A549 (cell line): ENCODE measurements at regions not wholly inside any gene's neighbourhood (a gene's known extent, or its start where the extent isn't known, plus 50 kb on each side); places are given as distances from the start of the nearest gene placed in this dataset.
A peak's percentile ranks its signal among the peaks of the same experiment; 100 is the strongest.

Experiments
- ATAC-seq, 2 experiments: fragments of 200-7000 bp in 1 of 2; fragments of >200 bp in 1 of 2; cut with Nextera tagmentation in 1 of 2; cut with Tn5 transposase in 1 of 2; 3 replicates each; pipeline versions ENCODE4 v1.8.0 to v1.9.1; 2018 to 2020; ENCODE audit warnings: mild to moderate bottlenecking in 1 of 2, moderate library complexity in 1 of 2
- CTCF ChIA-PET: fragments of 300-600 bp; sonication (Branson Sonifier 250); formaldehyde crosslinking; extraction: SDS; loops from one replicate; lab custom pipeline; 2021; ENCODE audit warnings: antibody characterized with exemption, inconsistent platforms; lab: Yijun Ruan, JAX
- POLR2A ChIA-PET: fragments of 350-600 bp; formaldehyde crosslinking; extraction: SDS; loops from one replicate; lab custom pipeline; 2021; ENCODE audit warnings: antibody characterized with exemption, inconsistent platforms; lab: Yijun Ruan, JAX
- DNase-seq, 2 experiments: peaks; one replicate each; pipeline versions ENCODE4 v3.0.0 to v3.0.0-alpha.2; 2011 to 2016; ENCODE audit warnings: low read depth in 1 of 2, low spot score in 1 of 2
- FAIRE-seq: peaks from 2 replicates; lab custom pipeline; 2011; peaks lifted over from hg19 to GRCh38; lab: Jason Lieb, UNC
- H3K27ac ChIP-seq, 2 experiments: fragments of >200 bp; sonication (Bioruptor Twin); formaldehyde crosslinking; 3 replicates each; pipeline ENCODE4 v1.5.1; 2016 to 2017
- H3K4me1 ChIP-seq: fragments of >200 bp; sonication (Bioruptor Twin); formaldehyde crosslinking; 3 replicates; pipeline ENCODE4 v1.6.1; 2016
- H3K4me2 ChIP-seq: fragments of >200 bp; sonication (Bioruptor Twin); formaldehyde crosslinking; 3 replicates; pipeline ENCODE4 v1.6.1; 2016
- H3K4me3 ChIP-seq: fragments of >200 bp; sonication (Bioruptor Twin); formaldehyde crosslinking; 3 replicates; pipeline ENCODE4 v1.5.1; 2016
- H3K9me3 ChIP-seq: fragments of >200 bp; sonication (Bioruptor Twin); formaldehyde crosslinking; 3 replicates; pipeline ENCODE4 v1.6.1; 2016
- BHLHE40 ChIP-seq: IDR thresholded peaks from 2 replicates; pipeline ENCODE4 v1.6.1; 2012; ENCODE audit warnings: low read depth, low read length, inconsistent platforms
- CBX2 ChIP-seq: fragments of 200-600 bp; sonication (generic); IDR thresholded peaks from 2 replicates; pipeline ENCODE4 v1.6.1; 2016; ENCODE audit warnings: low read depth, mild to moderate bottlenecking, borderline replicate concordance
- CHD2 ChIP-seq: fragments of 150-350 bp; IDR thresholded peaks from 2 replicates; pipeline ENCODE4 v1.6.1; 2014; ENCODE audit warnings: low read length; ENCODE audit not compliant: partially characterized antibody
- ELK1 ChIP-seq: fragments of 150-350 bp; IDR thresholded peaks from 2 replicates; pipeline ENCODE4 v1.6.1; 2014; ENCODE audit warnings: low read depth, mild to moderate bottlenecking, low read length
- FOSL2 ChIP-seq, 2 experiments: fragments of 450-650 bp in 1 of 2; fragments of >200 bp in 1 of 2; sonication (Bioruptor Twin) in 1 of 2; formaldehyde crosslinking; IDR thresholded peaks; 2 replicates each; pipeline versions ENCODE4 v1.5.0 to v1.6.1; 2016 to 2020; ENCODE audit warnings: mild to moderate bottlenecking in 1 of 2, moderate library complexity in 1 of 2
- HMGXB4 ChIP-seq: fragments of 250-450 bp; sonication (Bioruptor Pico); IDR thresholded peaks from 2 replicates; pipeline ENCODE4 v1.5.0; 2021; ENCODE audit warnings: mild to moderate bottlenecking, moderate library complexity, borderline replicate concordance
- HOXB13 ChIP-seq: fragments of 250-450 bp; sonication (Bioruptor Pico); IDR thresholded peaks from 2 replicates; pipeline ENCODE4 v1.5.0; 2020; ENCODE audit warnings: low read depth, mild to moderate bottlenecking, moderate library complexity
- HOXB5 ChIP-seq: fragments of 250-450 bp; sonication (Bioruptor Pico); IDR thresholded peaks from 2 replicates; pipeline ENCODE4 v1.5.0; 2020; ENCODE audit warnings: mild to moderate bottlenecking, moderate library complexity
- JUN ChIP-seq, 2 experiments: fragments of >200 bp; sonication (Bioruptor Twin); formaldehyde crosslinking; IDR thresholded peaks; 2 replicates in 1 of 2; 3 replicates in 1 of 2; pipeline ENCODE4 v1.6.1; 2016 to 2017
- MAFK ChIP-seq: fragments of 450-650 bp; IDR thresholded peaks from 2 replicates; pipeline ENCODE4 v1.6.1; 2014; ENCODE audit not compliant: partially characterized antibody
- MAX ChIP-seq: IDR thresholded peaks from 2 replicates; pipeline ENCODE4 v1.6.1; 2012
- MAZ ChIP-seq: fragments of 150-350 bp; IDR thresholded peaks from 2 replicates; pipeline ENCODE4 v1.6.1; 2014; ENCODE audit warnings: antibody characterized with exemption, low read depth, low read length, borderline replicate concordance
- MYC ChIP-seq: IDR thresholded peaks from 2 replicates; pipeline ENCODE4 v1.6.1; 2012; ENCODE audit warnings: mild to moderate bottlenecking, inconsistent platforms, low read length, improper control_type of control experiment, borderline replicate concordance
- NFE2L2 ChIP-seq: fragments of 150-350 bp; conservative IDR thresholded peaks from 2 replicates; pipeline ENCODE4 v1.6.1; 2014; ENCODE audit warnings: low read length
- NR3C1 ChIP-seq: fragments of >200 bp; sonication (Bioruptor Twin); formaldehyde crosslinking; IDR thresholded peaks from 3 replicates; pipeline ENCODE4 v1.6.1; 2017
- PHF8 ChIP-seq: fragments of 200-600 bp; sonication (generic); IDR thresholded peaks from 2 replicates; pipeline ENCODE4 v1.6.1; 2016; ENCODE audit warnings: low read depth, mild to moderate bottlenecking, antibody characterized with exemption, moderate library complexity, borderline replicate concordance
- POLR2AphosphoS2 ChIP-seq: conservative IDR thresholded peaks from 2 replicates; pipeline ENCODE4 v1.6.1; 2012; ENCODE audit warnings: low read length, improper control_type of control experiment, inconsistent platforms
- RCOR1 ChIP-seq: fragments of 150-350 bp; IDR thresholded peaks from 2 replicates; pipeline ENCODE4 v1.6.1; 2014; ENCODE audit warnings: antibody characterized with exemption, low read length, low read depth
- RFX5 ChIP-seq: fragments of 450-650 bp; IDR thresholded peaks from 2 replicates; pipeline ENCODE4 v1.7.1; 2014; ENCODE audit warnings: antibody characterized with exemption, mild to moderate bottlenecking, moderate library complexity
- TP53 ChIP-seq: fragments of 250-450 bp; sonication (Bioruptor Pico); IDR thresholded peaks from 2 replicates; pipeline ENCODE4 v1.5.0; 2021; ENCODE audit warnings: mild to moderate bottlenecking, moderate library complexity
- ZC3H11A ChIP-seq: fragments of 450-650 bp; IDR thresholded peaks from 2 replicates; pipeline ENCODE4 v1.6.1; 2014; ENCODE audit warnings: antibody characterized with exemption, mild to moderate bottlenecking
- ZNF302 ChIP-seq: fragments of 250-450 bp; sonication (Bioruptor Pico); IDR thresholded peaks from 2 replicates; pipeline ENCODE4 v1.9.0; 2021; ENCODE audit warnings: inconsistent platforms, mild to moderate bottlenecking, moderate library complexity
- WGBS: methylation state at CpG from one replicate; pipeline ENCODE4 v1.1.6; 2017; ENCODE audit errors: missing lambda C conversion rate; 5-methylcytosine and 5-hydroxymethylcytosine counted together

GRCh38 chr4:138034871-138035270 lies 207.3 kb downstream of the SLC7A11 start:
- ATAC-seq (peak; percentile 63 to 65; a peak in 5 of 6 replicates), DNase-seq (peak in 1 of 2 experiments; percentile 40), FAIRE-seq (no peak)
- ChIA-PET CTCF (interaction anchor here (0.7 to 11.8 kb wide), 21 partner anchors 9 to 903 kb away, joined by 3 to 113 read pairs (median 4); no protein-coding TSS in a partner anchor), POLR2A (interaction anchor here (0.9 kb wide), 1 partner anchor 56 kb away, joined by 3 read pairs; no protein-coding TSS in a partner anchor)
- TF ChIP-seq HOXB13: no peak
- TF ChIP-seq HOXB5 (CRISPR knock-in tag): no peak
- TF ChIP-seq POLR2AphosphoS2: no peak
- TF ChIP-seq MAZ: no peak
- no peak for TF ChIP-seq FOSL2 (IDR thresholded peaks at IDR 0.05)
- peak; percentile 25; the same call in 1 of the 2 replicates for TF ChIP-seq FOSL2 (CRISPR knock-in tag; IDR thresholded peaks at IDR 0.05)
- TF ChIP-seq JUN (IDR thresholded peaks at IDR 0.05): no peak
- no peak for TF ChIP-seq MAX
- TF ChIP-seq NFE2L2: 0 out of 2 replicates have a peak, but pooled peaks have one; percentile 25
- TF ChIP-seq ZC3H11A: no peak
- TF ChIP-seq MAFK: peak; percentile 76
- Histone ChIP-seq H3K4me1 (peaks cover 13% of the 10 kb centered on the region), H3K4me2 (peak overlapping the region; percentile 49), H3K4me3 (no peak overlapping the region), H3K27ac (peak overlapping the region in 1 of 2 experiments; percentile 47; a peak in 2 of 6 replicates), H3K9me3 (no peaks in the 10 kb centered on the region)
- 0% methylated on average over 2 of the region's 2 CpGs for WGBS

GRCh38 chr4:138032222-138032621 lies 209.9 kb downstream of the SLC7A11 start:
- Histone ChIP-seq H3K27ac (no peak overlapping the region), H3K4me2 (no peak overlapping the region), H3K4me1 (peaks cover 13% of the 10 kb centered on the region), H3K9me3 (no peaks in the 10 kb centered on the region), H3K4me3 (no peak overlapping the region)
- POLR2A ChIA-PET: no interaction called here
- no peak for TF ChIP-seq PHF8
- TF ChIP-seq FOSL2 (IDR thresholded peaks at IDR 0.05): no peak
- TF ChIP-seq FOSL2 (CRISPR knock-in tag; IDR thresholded peaks at IDR 0.05): no peak
- FAIRE-seq: no peak
- no peak for ATAC-seq
- CTCF ChIA-PET: interaction anchor here (1.2 to 11.8 kb wide), 2 partner anchors 57 to 906 kb away, joined by 3 to 113 read pairs; no protein-coding TSS in a partner anchor
- DNase-seq: no peak

- no peak for FAIRE-seq
- DNase-seq: no peak
- WGBS: 66% methylated on average over 3 of the region's 3 CpGs
- Histone ChIP-seq H3K4me3 (no peak overlapping the region), H3K27ac (no peak overlapping the region), H3K4me1 (peaks cover 10% of the 10 kb centered on the region), H3K4me2 (no peak overlapping the region), H3K9me3 (no peaks in the 10 kb centered on the region)
- POLR2A ChIA-PET: no interaction called here
- ATAC-seq: no peak
- TF ChIP-seq ZNF302 (CRISPR knock-in tag) (no peak), CHD2 (no peak), RCOR1 (no peak), MAX (no peak), CBX2 (no peak), TP53 (no peak)
- CTCF ChIA-PET: interaction anchor here (0.6 to 11.8 kb wide), 3 partner anchors 19 to 651 kb away, joined by 3 to 113 read pairs (median 4); no protein-coding TSS in a partner anchor
Measured at GRCh38 chr4:138030375-138030774, 211.8 kb downstream of the SLC7A11 start.

GRCh38 chr4:138028923-138029322 lies 213.2 kb downstream of the SLC7A11 start:
- H3K4me1 ChIP-seq: no peaks in the 10 kb centered on the region
- no peak overlapping the region for H3K4me2 ChIP-seq
- 88% methylated on average over 1 of the region's 1 CpG for WGBS
- no peak for ATAC-seq
- FAIRE-seq: no peak
- H3K4me3 ChIP-seq: no peak overlapping the region
- ChIA-PET POLR2A (no interaction called here), CTCF (interaction anchor here (1.0 to 1.5 kb wide), 3 partner anchors 9 to 652 kb away, joined by 3 to 5 read pairs (median 5); no protein-coding TSS in a partner anchor)
- H3K27ac ChIP-seq: no peak overlapping the region
- H3K9me3 ChIP-seq: no peaks in the 10 kb centered on the region
- DNase-seq: no peak
- TF ChIP-seq MYC (no peak), MAX (no peak), RFX5 (no peak), BHLHE40 (no peak), ELK1 (no peak), NR3C1 (no peak), TP53 (no peak), HMGXB4 (CRISPR knock-in tag) (no peak)
